ENCODE measurements at regions not wholly inside any gene's neighbourhood (a gene's known extent, or its start where the extent isn't known, plus 50 kb on each side); places are given as distances from the start of the nearest gene placed in this dataset.

GRCh38 chr4:104944596-104944995 lies 202.1 kb upstream of the TET2 start:
- TF ChIP-seq CTCF (conservative IDR thresholded peaks at IDR 0.05 in 1 of 2, IDR thresholded peaks at IDR 0.05 in 1 of 2; ENCODE audit: extremely low read depth in 1 of 2, insufficient read depth in 1 of 2, low read depth in 1 of 2, low read length in 2 of 2) (no peak), EZH2 (IDR thresholded peaks at IDR 0.05; ENCODE audit: borderline replicate concordance, low read length) (no peak)
